Panc1 (cell line): ENCODE measurements at regions not wholly inside any gene's neighbourhood (a gene's known extent, or its start where the extent isn't known, plus 50 kb on each side); places are given as distances from the start of the nearest gene placed in this dataset.

Experiments
- ATAC-seq: fragments of 200-7000 bp; cut with Tn5 transposase; 2 replicates; pipeline ENCODE4 v1.9.1; 2020; ENCODE audit warnings: mild to moderate bottlenecking, moderate library complexity
- BruUV-seq: library from RNA; stranded (reverse); fragments of 400-500 nt; replicated peaks from 2 replicates; lab custom pipeline; 2021; lab: Mats Ljungman, UMichigan
- CTCF ChIA-PET: fragments of 300-600 bp; sonication (Branson Sonifier 250); formaldehyde crosslinking; loops from one replicate; lab custom pipeline; 2022; ENCODE audit warnings: antibody characterized with exemption; lab: Charles Lee
- POLR2A ChIA-PET: fragments of 300-600 bp; sonication (Branson Sonifier 250); formaldehyde crosslinking; loops from one replicate; lab custom pipeline; 2022; ENCODE audit warnings: antibody characterized with exemption; lab: Charles Lee
- DNase-seq: peaks from one replicate; pipeline ENCODE4 v3.0.0-alpha.2; 2010; ENCODE audit warnings: low read depth, low spot score
- H3K27ac ChIP-seq: 2 replicates; pipeline ENCODE4 v1.5.1; 2011; ENCODE audit warnings: mild to moderate bottlenecking, low read length, inconsistent platforms
- H3K27me3 ChIP-seq: fragments of 200-500 bp; sonication (Bioruptor generic); 2 replicates; pipeline ENCODE4 v1.6.0; 2014; ENCODE audit warnings: low read length, inconsistent platforms; ENCODE audit not compliant: control insufficient read depth, insufficient read depth
- H3K36me3 ChIP-seq: fragments of 200-500 bp; sonication (Bioruptor generic); 2 replicates; pipeline ENCODE4 v1.5.1; 2014; ENCODE audit warnings: inconsistent platforms, mild to moderate bottlenecking, low read length, moderate library complexity; ENCODE audit not compliant: control insufficient read depth, insufficient read depth
- H3K4me1 ChIP-seq: 2 replicates; pipeline ENCODE4 v1.5.1; 2011; ENCODE audit warnings: inconsistent platforms, mild to moderate bottlenecking, low read length, moderate library complexity; ENCODE audit not compliant: control insufficient read depth, insufficient read depth
- H3K4me3 ChIP-seq, 2 experiments: 2 replicates each; pipeline ENCODE4 v1.5.1; 2011 to 2012; ENCODE audit warnings: low read depth in 2 of 2, low read length in 2 of 2, mild to moderate bottlenecking in 2 of 2, inconsistent platforms in 1 of 2, moderate library complexity in 1 of 2
- H3K9me3 ChIP-seq: fragments of 200-500 bp; sonication (Bioruptor generic); 2 replicates; pipeline ENCODE4 v1.5.1; 2014; ENCODE audit warnings: low read depth, mild to moderate bottlenecking, inconsistent platforms, low read length, moderate library complexity; ENCODE audit not compliant: control insufficient read depth, insufficient read depth
- POLR2AphosphoS5 ChIP-seq: IDR thresholded peaks from 2 replicates; pipeline ENCODE4 v1.6.1; 2012; ENCODE audit warnings: mild to moderate bottlenecking, low read depth, low read length, moderate library complexity
- SIN3A ChIP-seq: IDR thresholded peaks from 2 replicates; pipeline ENCODE4 v1.6.1; 2012; ENCODE audit warnings: low read depth, mild to moderate bottlenecking, low read length, moderate library complexity, borderline replicate concordance; ENCODE audit not compliant: insufficient read depth
- TCF7L2 ChIP-seq: IDR thresholded peaks from 2 replicates; pipeline ENCODE4 v1.6.1; 2011; ENCODE audit warnings: mild to moderate bottlenecking, low read depth, low read length, inconsistent platforms
- in situ Hi-C: cut with HindIII; loops from 2 replicates; pipeline ENCODE4 v1.10.0; 2016; ENCODE audit warnings: low sequenced_read_pairs, low pct_unique_long_range_greater_than_20kb
- intact Hi-C: fragments of 100-400 bp; cut with micrococcal nuclease; formaldehyde crosslinking; loops from one replicate; pipeline ENCODE4 v1.10.0; 2022; ENCODE audit not compliant: unreplicated experiment
- TF ChIP-seq, protein P1 (sequence below): fragments of 450-650 bp; IDR thresholded peaks from 2 replicates; pipeline ENCODE4 v1.5.1; 2017; ENCODE audit warnings: mild to moderate bottlenecking
- TF ChIP-seq, protein P2 (sequence below), 2 experiments: IDR thresholded peaks; 2 replicates each; pipeline ENCODE4 v1.6.1; 2011 to 2012; ENCODE audit warnings: low read depth in 2 of 2, control low read depth in 1 of 2, low read length in 1 of 2, mild to moderate bottlenecking in 1 of 2, moderate library complexity in 1 of 2; ENCODE audit not compliant: insufficient read depth in 1 of 2

DNA sequence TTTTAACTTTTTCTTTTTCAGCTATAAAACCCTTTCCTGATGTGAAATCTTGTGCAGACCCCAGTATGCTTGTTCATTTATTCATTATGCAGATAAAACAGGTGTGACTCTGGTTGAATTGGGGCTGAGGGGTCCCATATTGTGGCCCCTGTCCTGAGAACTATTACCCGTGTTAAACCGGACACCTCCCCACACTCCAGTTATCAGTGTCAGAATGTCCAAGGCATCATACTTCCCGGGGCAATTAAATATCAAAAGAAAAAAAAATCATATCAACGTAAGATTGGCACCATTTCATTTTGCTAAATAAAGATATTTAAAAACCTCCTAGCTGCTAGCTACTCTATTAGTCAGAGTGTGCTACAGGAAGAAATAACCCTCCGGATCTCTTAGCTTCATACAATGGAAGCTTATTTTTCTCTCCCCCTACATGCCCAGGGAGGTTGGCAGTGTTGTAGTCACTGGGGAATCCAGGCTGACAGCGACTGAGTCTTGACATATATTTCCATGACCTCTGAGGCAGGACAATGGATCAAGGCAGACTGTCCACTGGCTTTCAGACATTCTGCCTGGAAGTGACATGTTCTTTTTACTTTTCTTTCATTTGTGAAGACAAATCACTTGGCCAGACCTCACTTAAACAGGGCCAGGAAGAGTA lies 170.0 kb downstream of the SEC61B start:
- H3K4me3 ChIP-seq = no peak overlapping the region
- intact Hi-C loops = no loop called here
- in situ Hi-C loops = no loop called here
- no TSS peak for BruUV-seq
- H3K36me3 ChIP-seq = no peaks in the 10 kb centered on the region
- no peak overlapping the region for H3K27ac ChIP-seq
- CTCF ChIA-PET = no interaction called here
- TF ChIP-seq, protein P1, sequence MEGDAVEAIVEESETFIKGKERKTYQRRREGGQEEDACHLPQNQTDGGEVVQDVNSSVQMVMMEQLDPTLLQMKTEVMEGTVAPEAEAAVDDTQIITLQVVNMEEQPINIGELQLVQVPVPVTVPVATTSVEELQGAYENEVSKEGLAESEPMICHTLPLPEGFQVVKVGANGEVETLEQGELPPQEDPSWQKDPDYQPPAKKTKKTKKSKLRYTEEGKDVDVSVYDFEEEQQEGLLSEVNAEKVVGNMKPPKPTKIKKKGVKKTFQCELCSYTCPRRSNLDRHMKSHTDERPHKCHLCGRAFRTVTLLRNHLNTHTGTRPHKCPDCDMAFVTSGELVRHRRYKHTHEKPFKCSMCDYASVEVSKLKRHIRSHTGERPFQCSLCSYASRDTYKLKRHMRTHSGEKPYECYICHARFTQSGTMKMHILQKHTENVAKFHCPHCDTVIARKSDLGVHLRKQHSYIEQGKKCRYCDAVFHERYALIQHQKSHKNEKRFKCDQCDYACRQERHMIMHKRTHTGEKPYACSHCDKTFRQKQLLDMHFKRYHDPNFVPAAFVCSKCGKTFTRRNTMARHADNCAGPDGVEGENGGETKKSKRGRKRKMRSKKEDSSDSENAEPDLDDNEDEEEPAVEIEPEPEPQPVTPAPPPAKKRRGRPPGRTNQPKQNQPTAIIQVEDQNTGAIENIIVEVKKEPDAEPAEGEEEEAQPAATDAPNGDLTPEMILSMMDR = no peak
- TF ChIP-seq TCF7L2 (no peak), POLR2AphosphoS5 (no peak), SIN3A (no peak)
- TF ChIP-seq, protein P2, sequence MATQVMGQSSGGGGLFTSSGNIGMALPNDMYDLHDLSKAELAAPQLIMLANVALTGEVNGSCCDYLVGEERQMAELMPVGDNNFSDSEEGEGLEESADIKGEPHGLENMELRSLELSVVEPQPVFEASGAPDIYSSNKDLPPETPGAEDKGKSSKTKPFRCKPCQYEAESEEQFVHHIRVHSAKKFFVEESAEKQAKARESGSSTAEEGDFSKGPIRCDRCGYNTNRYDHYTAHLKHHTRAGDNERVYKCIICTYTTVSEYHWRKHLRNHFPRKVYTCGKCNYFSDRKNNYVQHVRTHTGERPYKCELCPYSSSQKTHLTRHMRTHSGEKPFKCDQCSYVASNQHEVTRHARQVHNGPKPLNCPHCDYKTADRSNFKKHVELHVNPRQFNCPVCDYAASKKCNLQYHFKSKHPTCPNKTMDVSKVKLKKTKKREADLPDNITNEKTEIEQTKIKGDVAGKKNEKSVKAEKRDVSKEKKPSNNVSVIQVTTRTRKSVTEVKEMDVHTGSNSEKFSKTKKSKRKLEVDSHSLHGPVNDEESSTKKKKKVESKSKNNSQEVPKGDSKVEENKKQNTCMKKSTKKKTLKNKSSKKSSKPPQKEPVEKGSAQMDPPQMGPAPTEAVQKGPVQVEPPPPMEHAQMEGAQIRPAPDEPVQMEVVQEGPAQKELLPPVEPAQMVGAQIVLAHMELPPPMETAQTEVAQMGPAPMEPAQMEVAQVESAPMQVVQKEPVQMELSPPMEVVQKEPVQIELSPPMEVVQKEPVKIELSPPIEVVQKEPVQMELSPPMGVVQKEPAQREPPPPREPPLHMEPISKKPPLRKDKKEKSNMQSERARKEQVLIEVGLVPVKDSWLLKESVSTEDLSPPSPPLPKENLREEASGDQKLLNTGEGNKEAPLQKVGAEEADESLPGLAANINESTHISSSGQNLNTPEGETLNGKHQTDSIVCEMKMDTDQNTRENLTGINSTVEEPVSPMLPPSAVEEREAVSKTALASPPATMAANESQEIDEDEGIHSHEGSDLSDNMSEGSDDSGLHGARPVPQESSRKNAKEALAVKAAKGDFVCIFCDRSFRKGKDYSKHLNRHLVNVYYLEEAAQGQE (IDR thresholded peaks at IDR 0.05; ENCODE audit: insufficient read depth in 1 of 2, low read depth in 2 of 2, low read length in 1 of 2) = no peak
- DNase-seq (no peak), ATAC-seq (no peak)
- no peaks in the 10 kb centered on the region for H3K9me3 ChIP-seq
- no peaks in the 10 kb centered on the region for H3K27me3 ChIP-seq
- H3K4me1 ChIP-seq = no peaks in the 10 kb centered on the region
- POLR2A ChIA-PET = no interaction called here

DNA sequence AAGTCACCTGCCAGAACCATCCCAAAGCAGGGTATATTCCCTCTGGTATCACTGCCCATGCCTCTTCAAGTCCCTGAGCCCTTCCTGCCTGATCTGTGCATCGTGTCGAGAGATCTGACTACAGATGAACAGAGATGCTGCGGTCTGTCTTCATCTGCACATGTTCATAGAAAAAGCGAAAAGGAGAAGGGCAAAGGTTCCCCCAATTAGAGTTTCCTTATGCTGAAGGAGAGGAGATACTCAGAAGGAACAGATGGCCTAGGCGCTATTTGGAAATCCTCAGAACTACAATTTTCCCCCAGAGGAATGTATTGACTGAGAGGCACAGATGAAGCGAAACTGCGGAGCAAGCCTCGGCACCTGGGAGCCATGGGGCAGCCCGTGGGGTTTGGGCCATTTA lies 170.9 kb downstream of the SEC61B start:
- no peak for DNase-seq
- Histone ChIP-seq H3K27ac (no peak overlapping the region), H3K4me3 (no peak overlapping the region), H3K36me3 (no peaks in the 10 kb centered on the region), H3K27me3 (no peaks in the 10 kb centered on the region), H3K9me3 (no peaks in the 10 kb centered on the region), H3K4me1 (no peaks in the 10 kb centered on the region)
- TF ChIP-seq POLR2AphosphoS5 (no peak), SIN3A (no peak), TCF7L2 (no peak)
- TF ChIP-seq, protein P1 = no peak
- TF ChIP-seq, protein P2 (IDR thresholded peaks at IDR 0.05; ENCODE audit: insufficient read depth in 1 of 2, low read depth in 2 of 2, low read length in 1 of 2) = no peak
- CTCF ChIA-PET = no interaction called here
- intact Hi-C loops = no loop called here
- in situ Hi-C loops = no loop called here
- POLR2A ChIA-PET = no interaction called here
- BruUV-seq = no TSS peak
- ATAC-seq = no peak
